HCT116 (cell line): ENCODE measurements at regions not wholly inside any gene's neighbourhood (a gene's known extent, or its start where the extent isn't known, plus 50 kb on each side); places are given as distances from the start of the nearest gene placed in this dataset. TPM values are rescaled to one million over a fixed set of nuclear protein-coding genes. Genes with fewer than 3 reads are reported as not detected.
"Not testable (repeated sequence)": the region's sequence is repeated elsewhere in the genome, so short reads cannot be mapped to it uniquely, and the experiment has no call there.

Experiments
- ATAC-seq: fragments of 200-7000 bp; cut with Tn5 transposase; 2 replicates; pipeline ENCODE4 v1.9.1; 2020; ENCODE audit warnings: mild to moderate bottlenecking, moderate library complexity
- BruUV-seq: library from RNA; stranded (reverse); fragments of 400-500 nt; replicated peaks from 2 replicates; lab custom pipeline; 2021; lab: Mats Ljungman, UMichigan
- CTCF ChIA-PET: fragments of 300-600 bp; sonication (Branson Sonifier 250); formaldehyde crosslinking; loops from one replicate; lab custom pipeline; 2021; ENCODE audit warnings: antibody characterized with exemption; lab: Charles Lee
- POLR2A ChIA-PET: fragments of 300-600, 350-600 bp; sonication (Branson Sonifier 250); formaldehyde crosslinking; loops from one replicate; lab custom pipeline; 2021; ENCODE audit warnings: antibody characterized with exemption; lab: Charles Lee
- RAD21 ChIA-PET, 2 experiments: fragments of 300-600 bp; sonication (Branson Sonifier 250); formaldehyde crosslinking; loops; one replicate each; lab custom pipeline; 2023; ENCODE audit warnings: low total read pairs in 2 of 2; ENCODE audit not compliant: uncharacterized antibody in 2 of 2, unreplicated experiment in 2 of 2, low non-redundant PET in 1 of 2; lab: Charles Lee
- DNase-seq: peaks from one replicate; pipeline ENCODE4 v3.0.0-alpha.2; 2010; ENCODE audit warnings: low read depth, low spot score
- H2AFZ ChIP-seq: fragments of 200-600 bp; shearing (Covaris generic), sonication (generic); 2 replicates; pipeline ENCODE4 v1.6.1; 2017; ENCODE audit warnings: low read depth, mixed run types, mixed read lengths, antibody characterized with exemption, low read length; ENCODE audit not compliant: poor library complexity, severe bottlenecking
- H3K27ac ChIP-seq: 2 replicates; pipeline ENCODE4 v1.5.1; 2012; ENCODE audit warnings: low read depth, low read length
- H3K27me3 ChIP-seq: fragments of 200-600 bp; sonication (generic); 2 replicates; pipeline ENCODE4 v1.6.1; 2016; ENCODE audit warnings: mixed run types, low read length, mixed read lengths; ENCODE audit not compliant: insufficient read depth
- H3K36me3 ChIP-seq, 2 experiments: fragments of 200-500 bp in 1 of 2; fragments of 200-600 bp in 1 of 2; sonication (Bioruptor generic) in 1 of 2; sonication (generic) in 1 of 2; 2 replicates each; pipeline versions ENCODE4 v1.5.1 to v1.6.1; 2014 to 2016; ENCODE audit warnings: low read length in 2 of 2, inconsistent platforms in 1 of 2, mixed read lengths in 1 of 2, mixed run types in 1 of 2; ENCODE audit not compliant: insufficient read depth in 2 of 2, control insufficient read depth in 1 of 2
- H3K4me1 ChIP-seq, 2 experiments: fragments of 200-600 bp in 1 of 2; sonication (generic) in 1 of 2; 2 replicates each; pipeline versions ENCODE4 v1.5.1 to v1.6.1; 2012 to 2017; ENCODE audit warnings: low read length in 2 of 2, inconsistent platforms in 1 of 2, mild to moderate bottlenecking in 1 of 2, mixed read lengths in 1 of 2, mixed run types in 1 of 2, moderate library complexity in 1 of 2; ENCODE audit not compliant: insufficient read depth in 2 of 2, control insufficient read depth in 1 of 2
- H3K4me2 ChIP-seq: fragments of 200-600 bp; sonication (generic); 2 replicates; pipeline ENCODE4 v1.6.1; 2017; ENCODE audit warnings: mixed run types, low read length, mixed read lengths
- H3K4me3 ChIP-seq, 2 experiments: fragments of 200-600 bp in 1 of 2; sonication (generic) in 1 of 2; replicated peaks in 1 of 2; 2 replicates each; pipeline ENCODE4 v1.5.1; 2011 to 2016; ENCODE audit warnings: low read length in 2 of 2, control low read depth in 1 of 2, low read depth in 1 of 2, mild to moderate bottlenecking in 1 of 2, mixed read lengths in 1 of 2, mixed run types in 1 of 2
- H3K79me2 ChIP-seq: fragments of 200-600 bp; sonication (generic); 2 replicates; pipeline ENCODE4 v1.6.1; 2017; ENCODE audit warnings: mild to moderate bottlenecking, mixed run types, low read length, moderate library complexity, mixed read lengths; ENCODE audit not compliant: insufficient read depth
- H3K9ac ChIP-seq: fragments of 200-600 bp; sonication (generic); 2 replicates; pipeline ENCODE4 v1.6.1; 2016; ENCODE audit warnings: low read length, mixed read lengths
- H3K9me2 ChIP-seq: fragments of 200-600 bp; sonication (generic), shearing (Covaris generic); 2 replicates; pipeline ENCODE4 v1.6.1; 2017; ENCODE audit warnings: mixed run types, mild to moderate bottlenecking, moderate library complexity; ENCODE audit not compliant: insufficient read depth
- H3K9me3 ChIP-seq, 2 experiments: fragments of 200-500 bp in 1 of 2; fragments of 200-600 bp in 1 of 2; sonication (Bioruptor generic) in 1 of 2; sonication (generic) in 1 of 2; 2 replicates each; pipeline ENCODE4 v1.6.1; 2014 to 2017; ENCODE audit warnings: low read length in 2 of 2, mixed read lengths in 2 of 2, inconsistent platforms in 1 of 2, low read depth in 1 of 2, mild to moderate bottlenecking in 1 of 2, mixed run types in 1 of 2, moderate library complexity in 1 of 2; ENCODE audit not compliant: control insufficient read depth in 1 of 2, insufficient read depth in 1 of 2
- H4K20me1 ChIP-seq: fragments of 200-600 bp; sonication (generic), shearing (Covaris generic); 2 replicates; pipeline ENCODE4 v1.6.1; 2017; ENCODE audit warnings: mixed run types, mild to moderate bottlenecking, moderate library complexity; ENCODE audit not compliant: insufficient read depth
- intact Hi-C: fragments of 100-400 bp; cut with micrococcal nuclease; formaldehyde crosslinking; loops from 2 replicates; pipeline ENCODE4 v1.10.0; 2022
- microRNA-seq: library from miRNA; unstranded; fragments of <30 nt; microRNA quantifications from one replicate; pipeline ENCODE4, GENCODE V29; 2016; ENCODE audit warnings: borderline number of aligned reads

GRCh38 chr5:87217480-87217879 lies 50.2 kb upstream of the RASA1 start:
- DNase-seq, RAD21 ChIA-PET, H3K9ac ChIP-seq, intact Hi-C loops, H3K79me2 ChIP-seq, H4K20me1 ChIP-seq, H3K4me1 ChIP-seq, H3K27me3 ChIP-seq, CTCF ChIA-PET, H3K27ac ChIP-seq, H2AFZ ChIP-seq, H3K9me3 ChIP-seq, H3K36me3 ChIP-seq, BruUV-seq, ATAC-seq, H3K4me3 ChIP-seq, H3K9me2 ChIP-seq, H3K4me2 ChIP-seq: not testable (repeated sequence)
- POLR2A ChIA-PET, result interaction anchor here (0.6 kb wide), 1 partner anchor 50 kb away, joined by 3 read pairs; the partner anchor contains the start of gene RASA1

Small RNAs in the stretch of these regions (microRNA-seq; reads per million reads assigned to microRNA genes)
- gene MIR4280, result not detected
